ENCODE measurements at regions not wholly inside any gene's neighbourhood (a gene's known extent, or its start where the extent isn't known, plus 50 kb on each side); places are given as distances from the start of the nearest gene placed in this dataset.

DNA sequence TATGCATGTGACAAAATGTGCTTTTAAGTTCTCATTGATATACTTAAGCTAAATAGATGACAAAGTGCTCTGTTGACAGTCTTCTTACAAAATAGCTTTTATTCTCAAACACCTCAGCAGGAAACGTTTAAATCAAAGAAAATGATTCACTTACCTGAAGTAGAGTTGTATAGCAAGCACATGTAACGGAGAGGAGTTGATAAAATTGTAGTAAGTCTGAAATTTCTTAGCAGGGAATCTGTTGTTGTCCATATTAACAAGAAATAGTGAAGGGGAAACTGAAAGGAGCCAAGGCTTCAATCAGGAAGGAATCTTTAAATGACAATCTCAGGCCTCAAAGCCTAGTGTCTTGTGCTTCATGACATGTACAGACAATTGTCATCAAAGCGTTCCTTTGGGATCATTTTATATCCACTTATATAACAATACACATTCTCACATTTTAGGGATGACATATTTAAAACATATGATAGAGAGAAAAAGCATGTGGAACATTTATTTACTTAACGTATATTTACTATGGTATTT lies 2010.2 kb upstream of the IGFBP7 start:
- Histone ChIP-seq H3K27ac (ENCODE audit: low read depth, low read length) (no peak overlapping the region), H4K8ac (ENCODE audit: extremely low read depth, insufficient read depth, low read length) (no peak overlapping the region), H3K4me3 (ENCODE audit: extremely low read depth in 1 of 4, insufficient read depth in 2 of 4, low read depth in 3 of 4, low read length in 4 of 4) (no peak overlapping the region), H2BK5ac (ENCODE audit: low read depth, low read length) (no peak overlapping the region), H3K4me1 (replicated peaks in 1 of 4; ENCODE audit: control insufficient read depth in 3 of 4, insufficient read depth in 4 of 4, low read length in 3 of 4) (no peaks in the 10 kb centered on the region), H3K23me2 (ENCODE audit: low read depth, low read length) (no peaks in the 10 kb centered on the region), H3K79me1 (ENCODE audit: low read depth, low read length) (no peaks in the 10 kb centered on the region), H3K36me3 (ENCODE audit: control insufficient read depth in 2 of 4, insufficient read depth in 4 of 4, low read length in 3 of 4) (no peaks in the 10 kb centered on the region), H4K20me1 (replicated peaks in 1 of 2; ENCODE audit: control insufficient read depth in 1 of 2, insufficient read depth in 2 of 2, low read length in 2 of 2) (no peaks in the 10 kb centered on the region), H2BK12ac (ENCODE audit: low read depth, low read length) (no peak overlapping the region), H2BK120ac (replicated peaks; ENCODE audit: low read depth, low read length) (no peak overlapping the region), H3K4ac (replicated peaks; ENCODE audit: insufficient read length, low read depth, low read length) (no peak overlapping the region), H2AFZ (ENCODE audit: low read length) (no peak overlapping the region; the same call in 1 of the 2 replicates), H3K79me2 (ENCODE audit: control insufficient read depth in 1 of 2, insufficient read depth in 2 of 2, low read length in 2 of 2) (no peaks in the 10 kb centered on the region), H3K4me2 (ENCODE audit: insufficient read depth in 1 of 2, low read depth in 2 of 2, low read length in 2 of 2) (no peak overlapping the region), H2BK20ac (ENCODE audit: low read length) (no peak overlapping the region), H3K18ac (ENCODE audit: extremely low read depth, low read length) (no peak overlapping the region), H2BK15ac (ENCODE audit: low read length) (no peak overlapping the region), H3K9ac (replicated peaks in 1 of 4; ENCODE audit: extremely low read depth in 1 of 4, low read depth in 3 of 4, low read length in 3 of 4) (no peak overlapping the region), H3K23ac (ENCODE audit: insufficient read length) (no peak overlapping the region), H3K27me3 (replicated peaks in 1 of 4; ENCODE audit: control insufficient read depth in 3 of 4, extremely low read depth in 1 of 4, insufficient read depth in 3 of 4, low read length in 3 of 4) (no peaks in the 10 kb centered on the region), H3K56ac (replicated peaks; ENCODE audit: insufficient read length, low read depth, low read length) (no peak overlapping the region), H4K91ac (replicated peaks; ENCODE audit: insufficient read length, low read length) (no peak overlapping the region), H2AK5ac (ENCODE audit: low read depth, low read length) (no peak overlapping the region), H4K5ac (ENCODE audit: insufficient read length, low read depth, low read length) (no peak overlapping the region), H3K9me3 (ENCODE audit: insufficient read depth in 2 of 2, low read depth in 1 of 2, low read length in 1 of 2) (no peaks in the 10 kb centered on the region), H3K14ac (ENCODE audit: insufficient read length) (no peak overlapping the region)
- CTCF ChIA-PET (ENCODE audit: partially characterized antibody) = no interaction called here
- POLR2A ChIA-PET (ENCODE audit: partially characterized antibody) = no interaction called here
- TF ChIP-seq SIRT6 (IDR thresholded peaks at IDR 0.05; ENCODE audit: low read length) (no peak), KDM5A (IDR thresholded peaks at IDR 0.05; ENCODE audit: low read length) (no peak), SRF (IDR thresholded peaks at IDR 0.05; ENCODE audit: low read depth, low read length) (no peak), POU5F1 (IDR thresholded peaks at IDR 0.05; ENCODE audit: low read depth, low read length) (no peak), CBX5 (IDR thresholded peaks at IDR 0.05; ENCODE audit: low read depth, low read length) (no peak), FOSL1 (IDR thresholded peaks at IDR 0.05; ENCODE audit: insufficient read depth, low read depth, low read length) (no peak), TAF7 (optimal IDR thresholded peaks at IDR 0.05; ENCODE audit: borderline replicate concordance, low read depth, low read length) (no peak), TCF12 (IDR thresholded peaks at IDR 0.05; ENCODE audit: low read depth, low read length) (no peak)
- 87% methylated on average over 4 of the region's 4 CpGs; no CpG with 5 or more reads in 1 of the 2 experiments for WGBS, 2 experiments (ENCODE audit: extremely low coverage in 1 of 2, insufficient coverage in 1 of 2, insufficient read length in 1 of 2, insufficient replicate concordance in 2 of 2, low coverage in 1 of 2, low lambda C conversion rate in 2 of 2, missing lambda C conversion rate in 1 of 2)
- FAIRE-seq (no peak), DNase-seq (ENCODE audit: low read depth in 1 of 2, low spot score in 2 of 2) (no peak)
